ENCODE measurements at regions not wholly inside any gene's neighbourhood (a gene's known extent, or its start where the extent isn't known, plus 50 kb on each side); places are given as distances from the start of the nearest gene placed in this dataset.
"Not testable (repeated sequence)": the region's sequence is repeated elsewhere in the genome, so short reads cannot be mapped to it uniquely, and the experiment has no call there.

DNA sequence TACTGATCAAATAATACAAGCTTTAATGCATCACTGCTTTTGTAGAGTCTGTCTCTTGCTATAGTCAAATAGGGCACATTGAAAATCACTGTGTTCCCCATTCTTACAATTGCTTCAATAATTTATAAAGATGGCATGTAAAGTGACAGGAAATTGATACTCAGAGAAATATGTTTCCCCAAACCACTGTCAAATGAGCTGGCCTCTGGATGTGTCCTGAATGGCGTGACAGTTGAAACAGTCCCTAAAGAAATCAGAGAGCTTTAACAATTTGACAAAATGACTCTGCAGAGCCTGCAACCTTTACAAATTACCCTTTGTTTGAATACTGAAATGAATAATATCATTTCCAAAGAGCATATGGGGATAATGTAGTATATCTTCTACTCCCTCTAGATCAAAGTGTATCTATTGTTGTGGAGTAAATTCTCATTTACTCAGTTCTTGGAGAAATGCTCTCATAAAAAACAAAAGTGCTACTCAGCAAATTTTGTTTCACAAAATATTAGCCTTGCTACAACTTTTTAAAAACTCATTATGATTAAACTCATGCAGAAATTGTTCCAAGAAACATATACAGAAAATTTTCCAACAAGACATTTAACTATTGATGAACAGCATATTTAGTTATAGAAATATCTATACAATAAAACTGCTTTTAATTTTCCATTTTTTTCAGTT, 763.2 kb upstream of the SPRY2 start:
- Histone ChIP-seq H2BK15ac (ENCODE audit: low read depth, low read length) (no peak overlapping the region), H4K5ac (ENCODE audit: low read depth, low read length) (no peak overlapping the region), H3K4ac (ENCODE audit: low read depth, low read length) (no peak overlapping the region), H3K9me3 (ENCODE audit: control insufficient read depth, insufficient read depth, low read length) (0 out of 2 replicates have a peak, but pooled peaks cover 3% of the 10 kb centered on the region), H3K27ac (ENCODE audit: insufficient read depth, low read length) (no peak overlapping the region), H3K9me1 (ENCODE audit: insufficient read depth, low read length) (no peaks in the 10 kb centered on the region), H2AK9ac (replicated peaks; ENCODE audit: low read depth, low read length, poor library complexity) (no peak overlapping the region), H3K23ac (ENCODE audit: low read depth, low read length) (no peak overlapping the region), H4K20me1 (ENCODE audit: insufficient read depth, low read length) (no peaks in the 10 kb centered on the region), H3K4me1 (ENCODE audit: control insufficient read depth, insufficient read depth, low read length) (no peaks in the 10 kb centered on the region), H3K36me3 (ENCODE audit: control insufficient read depth, insufficient read depth, low read length) (no peaks in the 10 kb centered on the region), H2BK120ac (ENCODE audit: low read depth, low read length) (no peak overlapping the region), H3K9ac (ENCODE audit: low read depth, low read length) (no peak overlapping the region), H3K18ac (ENCODE audit: low read depth, low read length) (no peak overlapping the region), H4K8ac (ENCODE audit: low read depth in 2 of 2, low read length in 2 of 2) (no peak overlapping the region), H2AFZ (replicated peaks; ENCODE audit: low read length, poor library complexity) (no peak overlapping the region), H3K79me1 (ENCODE audit: low read depth in 1 of 2, low read length in 2 of 2) (no peaks in the 10 kb centered on the region), H2BK20ac (ENCODE audit: low read depth, low read length) (no peak overlapping the region), H3K27me3 (ENCODE audit: control insufficient read depth, insufficient read depth, low read length) (no peaks in the 10 kb centered on the region), H2BK5ac (ENCODE audit: low read depth, low read length, poor library complexity, severe bottlenecking) (no peak overlapping the region), H3K14ac (replicated peaks; ENCODE audit: low read depth, low read length) (no peak overlapping the region), H3K4me2 (ENCODE audit: low read depth, low read length) (no peak overlapping the region), H3K4me3 (ENCODE audit: insufficient read depth, low read depth, low read length) (no peak overlapping the region), H4K91ac (ENCODE audit: insufficient read depth, low read depth, low read length) (no peak overlapping the region), H3K56ac (ENCODE audit: extremely low read depth, insufficient read depth, low read length) (no peak overlapping the region), H2AK5ac (ENCODE audit: low read depth, low read length) (no peak overlapping the region)
- no peak for ATAC-seq (ENCODE audit: low read depth)
- WGBS, 2 experiments (ENCODE audit: extremely low coverage in 2 of 2, insufficient read length in 1 of 2) = no CpG with 5 or more reads among the region's 1 CpG
- in situ Hi-C loops (cut with MboI; ENCODE audit: low sequenced_read_pairs) (no loop called here), dilution Hi-C loops (cut with HindIII; ENCODE audit: low sequenced_read_pairs, unreplicated experiment) (no loop called here), intact Hi-C loops (cut with micrococcal nuclease) (no loop called here)
- TF ChIP-seq CHD1 (IDR thresholded peaks at IDR 0.05; ENCODE audit: low read depth, low read length) (no peak), POLR2A (IDR thresholded peaks at IDR 0.05; ENCODE audit: low read depth, low read length) (no peak), MAFK (IDR thresholded peaks at IDR 0.05; ENCODE audit: low read depth, low read length) (peak; percentile 47; the same call in 1 of the 2 replicates), RAD21 (IDR thresholded peaks at IDR 0.05; ENCODE audit: low read length) (no peak)
- BruUV-seq (replicated peaks) = no TSS peak
- POLR2A ChIA-PET (ENCODE audit: unreplicated experiment) = no interaction called here
- DNase-seq = no peak
- CTCF ChIA-PET = no interaction called here

GRCh38 chr13:81102066-81102465, 761.1 kb upstream of the SPRY2 start:
- H3K9me1 ChIP-seq (ENCODE audit: insufficient read depth, low read length); POLR2A ChIA-PET (ENCODE audit: unreplicated experiment); intact Hi-C loops (cut with micrococcal nuclease); H3K27ac ChIP-seq (ENCODE audit: insufficient read depth, low read length); H3K4ac ChIP-seq (ENCODE audit: low read depth, low read length); H3K14ac ChIP-seq (replicated peaks; ENCODE audit: low read depth, low read length); H2BK120ac ChIP-seq (ENCODE audit: low read depth, low read length); H2AK9ac ChIP-seq (replicated peaks; ENCODE audit: low read depth, low read length, poor library complexity); in situ Hi-C loops (cut with MboI; ENCODE audit: low sequenced_read_pairs); dilution Hi-C loops (cut with HindIII; ENCODE audit: low sequenced_read_pairs, unreplicated experiment); H3K4me1 ChIP-seq (ENCODE audit: control insufficient read depth, insufficient read depth, low read length); H3K56ac ChIP-seq (ENCODE audit: extremely low read depth, insufficient read depth, low read length); H3K27me3 ChIP-seq (ENCODE audit: control insufficient read depth, insufficient read depth, low read length); H3K36me3 ChIP-seq (ENCODE audit: control insufficient read depth, insufficient read depth, low read length); H2BK20ac ChIP-seq (ENCODE audit: low read depth, low read length); H4K8ac ChIP-seq (ENCODE audit: low read depth in 2 of 2, low read length in 2 of 2); H4K91ac ChIP-seq (ENCODE audit: insufficient read depth, low read depth, low read length); H3K9me3 ChIP-seq (ENCODE audit: control insufficient read depth, insufficient read depth, low read length); H3K23ac ChIP-seq (ENCODE audit: low read depth, low read length); H2BK15ac ChIP-seq (ENCODE audit: low read depth, low read length); H3K9ac ChIP-seq (ENCODE audit: low read depth, low read length); BruUV-seq (replicated peaks); H3K79me1 ChIP-seq (ENCODE audit: low read depth in 1 of 2, low read length in 2 of 2); H2AK5ac ChIP-seq (ENCODE audit: low read depth, low read length); H3K4me3 ChIP-seq (ENCODE audit: insufficient read depth, low read depth, low read length); H2BK5ac ChIP-seq (ENCODE audit: low read depth, low read length, poor library complexity, severe bottlenecking); H3K4me2 ChIP-seq (ENCODE audit: low read depth, low read length); H3K18ac ChIP-seq (ENCODE audit: low read depth, low read length); H2AFZ ChIP-seq (replicated peaks; ENCODE audit: low read length, poor library complexity); DNase-seq; H4K20me1 ChIP-seq (ENCODE audit: insufficient read depth, low read length); CTCF ChIA-PET; H4K5ac ChIP-seq (ENCODE audit: low read depth, low read length); ATAC-seq (ENCODE audit: low read depth): not testable (repeated sequence)
- no CpG with 5 or more reads among the region's 27 CpGs for WGBS, 2 experiments (ENCODE audit: extremely low coverage in 2 of 2, insufficient read length in 1 of 2)

All from IMR-90 (cell line).